ENCODE measurements at regions not wholly inside any gene's neighbourhood (a gene's known extent, or its start where the extent isn't known, plus 50 kb on each side); places are given as distances from the start of the nearest gene placed in this dataset.

- TF ChIP-seq CTCF (IDR thresholded peaks at IDR 0.05) = no peak
- no peak for TF ChIP-seq POLR2A (IDR thresholded peaks at IDR 0.05)
Observed at GRCh38 chr1:222420633-222421032, 127.3 kb downstream of the HHIPL2 start.
